K562 (cell line): ENCODE measurements at regions not wholly inside any gene's neighbourhood (a gene's known extent, or its start where the extent isn't known, plus 50 kb on each side); places are given as distances from the start of the nearest gene placed in this dataset.

Experiments used
- CEBPG ChIP-seq, 3 experiments: fragments of 200-800 bp in 1 of 3; sonication (Bioruptor generic) in 1 of 3; sonication (generic) in 1 of 3; formaldehyde crosslinking in 1 of 3; IDR thresholded peaks in 2 of 3; conservative IDR thresholded peaks in 1 of 3; 2 replicates each; pipeline versions ENCODE4 v1.6.1 to v1.8.0; 2016 to 2022; ENCODE audit warnings: missing compliant biosample characterization in 2 of 3, missing genetic modification characterization in 2 of 3, mild to moderate bottlenecking in 1 of 3, missing genetic modification reagents in 1 of 3
- DLX4 ChIP-seq: fragments of 250-450 bp; sonication (Bioruptor Pico); IDR thresholded peaks from 2 replicates; pipeline ENCODE4 v1.6.1; 2021; ENCODE audit warnings: mild to moderate bottlenecking
- ELF2 ChIP-seq: fragments of 250-450 bp; sonication (Bioruptor Pico); IDR thresholded peaks from 2 replicates; pipeline ENCODE4 v1.5.0; 2021; ENCODE audit warnings: mild to moderate bottlenecking
- HIVEP1 ChIP-seq: fragments of 250-450 bp; sonication (Bioruptor Pico); IDR thresholded peaks from 2 replicates; pipeline ENCODE4 v1.4.0; 2020; ENCODE audit warnings: mild to moderate bottlenecking
- HMG20A ChIP-seq: fragments of 450-650 bp; formaldehyde crosslinking; conservative IDR thresholded peaks from 2 replicates; pipeline ENCODE4 v1.4.0; 2020; ENCODE audit warnings: mild to moderate bottlenecking, mixed read lengths
- KAT8 ChIP-seq: fragments of 450-650 bp; IDR thresholded peaks from 2 replicates; pipeline ENCODE4 v1.6.1; 2016; ENCODE audit warnings: low read depth, mild to moderate bottlenecking
- KLF1 ChIP-seq: fragments of 450-650 bp; IDR thresholded peaks from 2 replicates; pipeline ENCODE4 v1.6.1; 2016; ENCODE audit warnings: missing genetic modification characterization, missing compliant biosample characterization
- L3MBTL2 ChIP-seq: fragments of 450-650 bp; IDR thresholded peaks from 2 replicates; pipeline ENCODE4 v1.6.1; 2016; ENCODE audit warnings: mild to moderate bottlenecking, moderate library complexity
- MAFF ChIP-seq: IDR thresholded peaks from 2 replicates; pipeline ENCODE4 v1.6.1; 2012; ENCODE audit warnings: low read length, improper control_type of control experiment
- MAFG ChIP-seq: fragments of 450-650 bp; conservative IDR thresholded peaks from 2 replicates; pipeline ENCODE4 v1.6.1; 2016; ENCODE audit warnings: missing genetic modification characterization, missing compliant biosample characterization
- MAZ ChIP-seq, 2 experiments: fragments of 450-650 bp in 1 of 2; sonication (generic) in 1 of 2; formaldehyde crosslinking; IDR thresholded peaks in 1 of 2; conservative IDR thresholded peaks in 1 of 2; 2 replicates each; pipeline versions ENCODE4 v1.4.0 to v1.5.0; 2020; ENCODE audit warnings: mild to moderate bottlenecking in 1 of 2, missing genetic modification reagents in 1 of 2
- NEUROD1 ChIP-seq: fragments of 150-350 bp; IDR thresholded peaks from 2 replicates; pipeline ENCODE4 v1.6.1; 2014; ENCODE audit warnings: borderline replicate concordance, low read length, low read depth; ENCODE audit not compliant: partially characterized antibody
- PHF20 ChIP-seq: fragments of 450-650 bp; IDR thresholded peaks from 2 replicates; pipeline ENCODE4 v1.6.1; 2018; ENCODE audit not compliant: partially characterized antibody
- ZC3H8 ChIP-seq: fragments of 450-650 bp; IDR thresholded peaks from 2 replicates; pipeline ENCODE4 v1.6.1; 2017
- TF ChIP-seq, protein P1 (sequence below): fragments of 450-650 bp; IDR thresholded peaks from 2 replicates; pipeline ENCODE4 v1.6.1; 2016; ENCODE audit warnings: missing biosample characterization, missing genetic modification characterization
- TF ChIP-seq, protein P2 (sequence below), 3 experiments: fragments of 200-800 bp in 1 of 3; fragments of 250-450 bp in 1 of 3; fragments of 450-650 bp in 1 of 3; sonication (Bioruptor Pico) in 1 of 3; sonication (Bioruptor generic) in 1 of 3; formaldehyde crosslinking in 1 of 3; IDR thresholded peaks; 2 replicates each; pipeline versions ENCODE4 v1.6.1 to v1.8.0; 2016 to 2022; ENCODE audit warnings: mild to moderate bottlenecking in 2 of 3, missing genetic modification characterization in 2 of 3, missing compliant biosample characterization in 1 of 3, moderate library complexity in 1 of 3
- TF ChIP-seq, protein P3 (sequence below), 2 experiments: fragments of 450-650 bp in 1 of 2; sonication (generic) in 1 of 2; formaldehyde crosslinking in 1 of 2; IDR thresholded peaks in 1 of 2; conservative IDR thresholded peaks in 1 of 2; 2 replicates each; pipeline versions ENCODE4 v1.6.1 to v1.8.1; 2016 to 2023; ENCODE audit warnings: mild to moderate bottlenecking in 2 of 2, moderate library complexity in 2 of 2, inconsistent platforms in 1 of 2, missing genetic modification reagents in 1 of 2

- TF ChIP-seq, protein P1, sequence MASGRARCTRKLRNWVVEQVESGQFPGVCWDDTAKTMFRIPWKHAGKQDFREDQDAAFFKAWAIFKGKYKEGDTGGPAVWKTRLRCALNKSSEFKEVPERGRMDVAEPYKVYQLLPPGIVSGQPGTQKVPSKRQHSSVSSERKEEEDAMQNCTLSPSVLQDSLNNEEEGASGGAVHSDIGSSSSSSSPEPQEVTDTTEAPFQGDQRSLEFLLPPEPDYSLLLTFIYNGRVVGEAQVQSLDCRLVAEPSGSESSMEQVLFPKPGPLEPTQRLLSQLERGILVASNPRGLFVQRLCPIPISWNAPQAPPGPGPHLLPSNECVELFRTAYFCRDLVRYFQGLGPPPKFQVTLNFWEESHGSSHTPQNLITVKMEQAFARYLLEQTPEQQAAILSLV (tag), result no peak
- TF ChIP-seq, protein P2, sequence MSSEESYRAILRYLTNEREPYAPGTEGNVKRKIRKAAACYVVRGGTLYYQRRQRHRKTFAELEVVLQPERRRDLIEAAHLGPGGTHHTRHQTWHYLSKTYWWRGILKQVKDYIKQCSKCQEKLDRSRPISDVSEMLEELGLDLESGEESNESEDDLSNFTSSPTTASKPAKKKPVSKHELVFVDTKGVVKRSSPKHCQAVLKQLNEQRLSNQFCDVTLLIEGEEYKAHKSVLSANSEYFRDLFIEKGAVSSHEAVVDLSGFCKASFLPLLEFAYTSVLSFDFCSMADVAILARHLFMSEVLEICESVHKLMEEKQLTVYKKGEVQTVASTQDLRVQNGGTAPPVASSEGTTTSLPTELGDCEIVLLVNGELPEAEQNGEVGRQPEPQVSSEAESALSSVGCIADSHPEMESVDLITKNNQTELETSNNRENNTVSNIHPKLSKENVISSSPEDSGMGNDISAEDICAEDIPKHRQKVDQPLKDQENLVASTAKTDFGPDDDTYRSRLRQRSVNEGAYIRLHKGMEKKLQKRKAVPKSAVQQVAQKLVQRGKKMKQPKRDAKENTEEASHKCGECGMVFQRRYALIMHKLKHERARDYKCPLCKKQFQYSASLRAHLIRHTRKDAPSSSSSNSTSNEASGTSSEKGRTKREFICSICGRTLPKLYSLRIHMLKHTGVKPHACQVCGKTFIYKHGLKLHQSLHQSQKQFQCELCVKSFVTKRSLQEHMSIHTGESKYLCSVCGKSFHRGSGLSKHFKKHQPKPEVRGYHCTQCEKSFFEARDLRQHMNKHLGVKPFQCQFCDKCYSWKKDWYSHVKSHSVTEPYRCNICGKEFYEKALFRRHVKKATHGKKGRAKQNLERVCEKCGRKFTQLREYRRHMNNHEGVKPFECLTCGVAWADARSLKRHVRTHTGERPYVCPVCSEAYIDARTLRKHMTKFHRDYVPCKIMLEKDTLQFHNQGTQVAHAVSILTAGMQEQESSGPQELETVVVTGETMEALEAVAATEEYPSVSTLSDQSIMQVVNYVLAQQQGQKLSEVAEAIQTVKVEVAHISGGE (CRISPR knock-in tag; IDR thresholded peaks at IDR 0.05), result no peak
- TF ChIP-seq MAFG (tag) (peak; percentile 73), PHF20 (no peak), DLX4 (CRISPR knock-in tag) (no peak), ELF2 (CRISPR knock-in tag) (no peak), CEBPG (CRISPR knock-in tag; IDR thresholded peaks at IDR 0.05) (no peak), CEBPG (tag; conservative IDR thresholded peaks at IDR 0.05 in 1 of 2, IDR thresholded peaks at IDR 0.05 in 1 of 2) (no peak), HIVEP1 (CRISPR knock-in tag) (no peak), L3MBTL2 (no peak), KAT8 (no peak), MAZ (CRISPR knock-in tag; conservative IDR thresholded peaks at IDR 0.05 in 1 of 2, IDR thresholded peaks at IDR 0.05 in 1 of 2) (no peak), KLF1 (no peak), HMG20A (CRISPR knock-in tag) (no peak), ZC3H8 (no peak), MAFF (peak; percentile 87), NEUROD1 (no peak)
- TF ChIP-seq, protein P3, sequence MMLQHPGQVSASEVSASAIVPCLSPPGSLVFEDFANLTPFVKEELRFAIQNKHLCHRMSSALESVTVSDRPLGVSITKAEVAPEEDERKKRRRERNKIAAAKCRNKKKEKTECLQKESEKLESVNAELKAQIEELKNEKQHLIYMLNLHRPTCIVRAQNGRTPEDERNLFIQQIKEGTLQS (IDR thresholded peaks at IDR 0.05), result no peak
- TF ChIP-seq, protein P3 (CRISPR knock-in tag; conservative IDR thresholded peaks at IDR 0.05), result no peak
- TF ChIP-seq, all 486 proteins: peak for 5
Measured at GRCh38 chr12:126290456-126290855, 1225.2 kb downstream of the AACS start (continued).
